GM12892 (cell line): ENCODE measurements at regions not wholly inside any gene's neighbourhood (a gene's known extent, or its start where the extent isn't known, plus 50 kb on each side); places are given as distances from the start of the nearest gene placed in this dataset.

Experiments used
- POLR2A ChIP-seq: IDR thresholded peaks from 2 replicates; pipeline ENCODE4 v1.6.1; 2011; ENCODE audit warnings: low read depth, low read length, control low read depth
- POLR2AphosphoS5 ChIP-seq: IDR thresholded peaks from 2 replicates; pipeline ENCODE4 v1.6.1; 2011; ENCODE audit warnings: low read depth, low read length, control low read depth
- TAF1 ChIP-seq: IDR thresholded peaks from 2 replicates; pipeline ENCODE4 v1.6.1; 2011; ENCODE audit warnings: low read depth, mild to moderate bottlenecking, control low read depth, low read length, borderline replicate concordance

GRCh38 chr6:141133836-141134235 lies 998.9 kb upstream of the GJE1 start:
- no peak for TF ChIP-seq POLR2A
- no peak for TF ChIP-seq POLR2AphosphoS5
- no peak for TF ChIP-seq TAF1
